GM12878 (cell line): ENCODE measurements at regions not wholly inside any gene's neighbourhood (a gene's known extent, or its start where the extent isn't known, plus 50 kb on each side); places are given as distances from the start of the nearest gene placed in this dataset.

Source experiments
- BMI1 ChIP-seq: fragments of 450-650 bp; IDR thresholded peaks from 2 replicates; pipeline ENCODE4 v1.6.1; 2016; ENCODE audit warnings: mild to moderate bottlenecking, moderate library complexity, borderline replicate concordance
- CREM ChIP-seq: IDR thresholded peaks from 2 replicates; pipeline ENCODE4 v1.6.1; 2014; ENCODE audit warnings: antibody characterized with exemption, low read depth
- CTCF ChIP-seq, 3 experiments: IDR thresholded peaks in 2 of 3; conservative IDR thresholded peaks in 1 of 3; 2 replicates each; pipeline ENCODE4 v1.5.1; 2011; ENCODE audit warnings: low read depth in 3 of 3, low read length in 3 of 3, mild to moderate bottlenecking in 3 of 3, control low read depth in 2 of 3, moderate library complexity in 2 of 3, inconsistent platforms in 1 of 3, mixed read lengths in 1 of 3; ENCODE audit not compliant: control insufficient read depth in 2 of 3, insufficient read depth in 1 of 3; ENCODE audit errors: extremely low read depth in 1 of 3
- IRF4 ChIP-seq: IDR thresholded peaks from 2 replicates; pipeline ENCODE4 v1.6.1; 2011; ENCODE audit warnings: low read depth, low read length
- MEF2A ChIP-seq: IDR thresholded peaks from 2 replicates; pipeline ENCODE4 v1.6.1; 2011; ENCODE audit warnings: low read depth, mild to moderate bottlenecking, low read length, moderate library complexity; ENCODE audit not compliant: insufficient read depth
- MYB ChIP-seq: fragments of 150-350 bp; IDR thresholded peaks from 2 replicates; pipeline ENCODE4 v1.6.1; 2014; ENCODE audit warnings: mild to moderate bottlenecking, low read depth, low read length, borderline replicate concordance
- PBX3 ChIP-seq: IDR thresholded peaks from 2 replicates; pipeline ENCODE4 v1.6.1; 2011; ENCODE audit warnings: mild to moderate bottlenecking, low read depth, low read length, moderate library complexity; ENCODE audit not compliant: insufficient replicate concordance
- RAD51 ChIP-seq: fragments of 450-650 bp; IDR thresholded peaks from 2 replicates; pipeline ENCODE4 v1.6.1; 2016; ENCODE audit warnings: moderate library complexity, mild to moderate bottlenecking, inconsistent platforms
- RELB ChIP-seq: fragments of 450-650 bp; IDR thresholded peaks from 2 replicates; pipeline ENCODE4 v1.6.1; 2017; ENCODE audit warnings: low read depth, mild to moderate bottlenecking, moderate library complexity
- SKIL ChIP-seq: fragments of 450-650 bp; IDR thresholded peaks from 2 replicates; pipeline ENCODE4 v1.6.1; 2017; ENCODE audit warnings: mild to moderate bottlenecking, low read depth, inconsistent platforms; ENCODE audit not compliant: poor library complexity, severe bottlenecking
- SMAD5 ChIP-seq: IDR thresholded peaks from 2 replicates; pipeline ENCODE4 v1.6.1; 2016; ENCODE audit warnings: antibody characterized with exemption, low read depth
- SREBF2 ChIP-seq: IDR thresholded peaks from 2 replicates; pipeline ENCODE4 v1.6.1; 2012; ENCODE audit warnings: mild to moderate bottlenecking, low read length
- TCF12 ChIP-seq: IDR thresholded peaks from 2 replicates; pipeline ENCODE4 v1.6.1; 2011; ENCODE audit warnings: low read depth, mild to moderate bottlenecking, low read length
- YY1 ChIP-seq: IDR thresholded peaks from 2 replicates; pipeline ENCODE4 v1.6.1; 2011; ENCODE audit warnings: low read depth, mild to moderate bottlenecking, low read length

- TF ChIP-seq CTCF (IDR thresholded peaks at IDR 0.05 in 2 of 3, conservative IDR thresholded peaks at IDR 0.05 in 1 of 3; ENCODE audit: control insufficient read depth in 2 of 3, extremely low read depth in 1 of 3, insufficient read depth in 1 of 3, low read depth in 3 of 3, low read length in 3 of 3) (peak; percentile 76 to 84 (median 83)), RAD51 (no peak), TCF12 (no peak), CREM (no peak), RELB (no peak), IRF4 (no peak), PBX3 (no peak), SREBF2 (no peak), MEF2A (no peak), SKIL (no peak), SMAD5 (no peak), YY1 (peak; percentile 76), MYB (no peak), BMI1 (no peak)
These were observed 58.1 kb upstream of the RMST start (continued) for GRCh38 chr12:97404543-97404942.
